ENCODE measurements at regions not wholly inside any gene's neighbourhood (a gene's known extent, or its start where the extent isn't known, plus 50 kb on each side); places are given as distances from the start of the nearest gene placed in this dataset.
"Not testable (repeated sequence)": the region's sequence is repeated elsewhere in the genome, so short reads cannot be mapped to it uniquely, and the experiment has no call there.

- intact Hi-C loops (cut with micrococcal nuclease), result no loop called here
- Mint-ChIP-seq H3K4me3 (no peak overlapping the region), H3K4me1 (no peaks in the 10 kb centered on the region), H3K9me3 (peaks cover 0 to 3% (median 0%) of the 10 kb centered on the region in 8 donors), H3K36me3 (no peaks in the 10 kb centered on the region), H3K27ac (no peak overlapping the region), H3K27me3 (peaks cover 0 to 6% of the 10 kb centered on the region in 2 donors)
- H3K27ac ChIP-seq (ENCODE audit: low read depth, low read length), result no peak overlapping the region
- no peaks in the 10 kb centered on the region for H3K36me3 ChIP-seq (ENCODE audit: insufficient read depth, low read length)
- H3K4me3 ChIP-seq (ENCODE audit: low read length in 2 of 2), result no peak overlapping the region
- no peak for DNase-seq
- no peaks in the 10 kb centered on the region for H3K9me3 ChIP-seq (ENCODE audit: control insufficient read depth in 1 of 2, low read length in 2 of 2)
- POLR2A ChIA-PET (ENCODE audit: partially characterized antibody), result no interaction called here
- CTCF ChIA-PET (ENCODE audit: partially characterized antibody), result no interaction called here
- H3K4me1 ChIP-seq (ENCODE audit: insufficient read depth, low read length), result no peaks in the 10 kb centered on the region
- no peaks in the 10 kb centered on the region for H3K27me3 ChIP-seq (ENCODE audit: insufficient read depth, low read length)
These were observed 184.6 kb upstream of the SRD5A2 start for GRCh38 chr2:31765078-31765945.

GRCh38 chr2:31764169-31764568, 183.4 kb upstream of the SRD5A2 start:
- Histone ChIP-seq H3K27me3 (ENCODE audit: insufficient read depth, low read length) (no peaks in the 10 kb centered on the region), H3K9me3 (ENCODE audit: control insufficient read depth in 1 of 2, low read length in 2 of 2) (no peaks in the 10 kb centered on the region), H3K4me1 (ENCODE audit: insufficient read depth, low read length) (no peaks in the 10 kb centered on the region), H3K4me3 (ENCODE audit: low read length in 2 of 2) (no peak overlapping the region), H3K36me3 (ENCODE audit: insufficient read depth, low read length) (no peaks in the 10 kb centered on the region), H3K27ac (ENCODE audit: low read depth, low read length) (no peak overlapping the region)
- H3K4me3 Mint-ChIP-seq, result no peak overlapping the region
- POLR2A ChIA-PET (ENCODE audit: partially characterized antibody), result no interaction called here
- DNase-seq, result no peak
- CTCF ChIA-PET (ENCODE audit: partially characterized antibody), result no interaction called here
- peaks cover 0 to 3% (median 0%) of the 10 kb centered on the region in 8 donors for H3K9me3 Mint-ChIP-seq
- no peak overlapping the region for H3K27ac Mint-ChIP-seq
- H3K36me3 Mint-ChIP-seq, result no peaks in the 10 kb centered on the region
- intact Hi-C loops (cut with micrococcal nuclease), result no loop called here
- H3K27me3 Mint-ChIP-seq, result peaks cover 0 to 6% of the 10 kb centered on the region in 2 donors
- H3K4me1 Mint-ChIP-seq, result no peaks in the 10 kb centered on the region

- Histone ChIP-seq H3K9me3 (ENCODE audit: control insufficient read depth in 1 of 2, low read length in 2 of 2) (no peaks in the 10 kb centered on the region), H3K4me3 (ENCODE audit: low read length in 2 of 2) (no peak overlapping the region), H3K27me3 (ENCODE audit: insufficient read depth, low read length) (no peaks in the 10 kb centered on the region), H3K27ac (ENCODE audit: low read depth, low read length) (no peak overlapping the region), H3K4me1 (ENCODE audit: insufficient read depth, low read length) (no peaks in the 10 kb centered on the region), H3K36me3 (ENCODE audit: insufficient read depth, low read length) (no peaks in the 10 kb centered on the region)
- peaks cover 0 to 10% of the 10 kb centered on the region in 2 donors for H3K27me3 Mint-ChIP-seq
- H3K36me3 Mint-ChIP-seq, result no peaks in the 10 kb centered on the region
- DNase-seq, result no peak
- H3K4me1 Mint-ChIP-seq, result no peaks in the 10 kb centered on the region
- H3K4me3 Mint-ChIP-seq, result no peak overlapping the region
- ChIA-PET POLR2A (ENCODE audit: partially characterized antibody) (no interaction called here), CTCF (ENCODE audit: partially characterized antibody) (no interaction called here)
- intact Hi-C loops (cut with micrococcal nuclease), result no loop called here
- no peak overlapping the region for H3K27ac Mint-ChIP-seq
- H3K9me3 Mint-ChIP-seq, result peaks cover 0 to 3% (median 0%) of the 10 kb centered on the region in 8 donors
These were observed 181.3 kb upstream of the SRD5A2 start for GRCh38 chr2:31762085-31762484.

GRCh38 chr2:31757351-31757750, 176.6 kb upstream of the SRD5A2 start:
- H3K27me3 Mint-ChIP-seq; H3K27ac ChIP-seq (ENCODE audit: low read depth, low read length); H3K36me3 Mint-ChIP-seq; H3K4me1 ChIP-seq (ENCODE audit: insufficient read depth, low read length); DNase-seq; H3K9me3 ChIP-seq (ENCODE audit: control insufficient read depth in 1 of 2, low read length in 2 of 2); H3K27ac Mint-ChIP-seq; H3K27me3 ChIP-seq (ENCODE audit: insufficient read depth, low read length); H3K4me3 Mint-ChIP-seq; POLR2A ChIA-PET (ENCODE audit: partially characterized antibody); intact Hi-C loops (cut with micrococcal nuclease); H3K4me1 Mint-ChIP-seq; H3K36me3 ChIP-seq (ENCODE audit: insufficient read depth, low read length); CTCF ChIA-PET (ENCODE audit: partially characterized antibody); H3K4me3 ChIP-seq (ENCODE audit: low read length in 2 of 2): not testable (repeated sequence)
- peaks cover 0 to 16% (median 6%) of the 10 kb centered on the region in 8 donors for H3K9me3 Mint-ChIP-seq

- peaks cover 0 to 51% (median 29%) of the 10 kb centered on the region in 8 donors for H3K9me3 Mint-ChIP-seq
These were observed 168.0 kb upstream of the SRD5A2 start for GRCh38 chr2:31748746-31749145.

GRCh38 chr2:31748041-31748440, 167.3 kb upstream of the SRD5A2 start:
- peaks cover 0 to 46% (median 30%) of the 10 kb centered on the region in 8 donors for H3K9me3 Mint-ChIP-seq
- Histone ChIP-seq H3K9me3 (ENCODE audit: control insufficient read depth in 1 of 2, low read length in 2 of 2) (no peaks in the 10 kb centered on the region), H3K36me3 (ENCODE audit: insufficient read depth, low read length) (no peaks in the 10 kb centered on the region), H3K4me1 (ENCODE audit: insufficient read depth, low read length) (no peaks in the 10 kb centered on the region), H3K27ac (ENCODE audit: low read depth, low read length) (no peak overlapping the region), H3K4me3 (ENCODE audit: low read length in 2 of 2) (no peak overlapping the region), H3K27me3 (ENCODE audit: insufficient read depth, low read length) (no peaks in the 10 kb centered on the region)
- H3K27me3 Mint-ChIP-seq, result peaks cover 4 to 7% of the 10 kb centered on the region in 2 donors
- POLR2A ChIA-PET (ENCODE audit: partially characterized antibody), result no interaction called here
- no peaks in the 10 kb centered on the region for H3K4me1 Mint-ChIP-seq
- CTCF ChIA-PET (ENCODE audit: partially characterized antibody), result no interaction called here
- intact Hi-C loops (cut with micrococcal nuclease), result no loop called here
- H3K36me3 Mint-ChIP-seq, result peaks cover 0 to 6% of the 10 kb centered on the region in 2 donors
- H3K27ac Mint-ChIP-seq, result no peak overlapping the region
- no peak overlapping the region for H3K4me3 Mint-ChIP-seq
- no peak for DNase-seq

More at GRCh38 chr2:31748746-31749145, 168.0 kb upstream of the SRD5A2 start:
- H3K4me1 Mint-ChIP-seq; H3K9me3 ChIP-seq (ENCODE audit: control insufficient read depth in 1 of 2, low read length in 2 of 2); CTCF ChIA-PET (ENCODE audit: partially characterized antibody); H3K4me3 Mint-ChIP-seq; DNase-seq; H3K27me3 Mint-ChIP-seq; H3K4me3 ChIP-seq (ENCODE audit: low read length in 2 of 2); H3K36me3 ChIP-seq (ENCODE audit: insufficient read depth, low read length); POLR2A ChIA-PET (ENCODE audit: partially characterized antibody); H3K36me3 Mint-ChIP-seq; H3K27me3 ChIP-seq (ENCODE audit: insufficient read depth, low read length); intact Hi-C loops (cut with micrococcal nuclease); H3K4me1 ChIP-seq (ENCODE audit: insufficient read depth, low read length); H3K27ac ChIP-seq (ENCODE audit: low read depth, low read length); H3K27ac Mint-ChIP-seq: not testable (repeated sequence)

GRCh38 chr2:31739161-31739560, 158.4 kb upstream of the SRD5A2 start:
- ChIA-PET CTCF (ENCODE audit: partially characterized antibody) (no interaction called here), POLR2A (ENCODE audit: partially characterized antibody) (no interaction called here)
- intact Hi-C loops (cut with micrococcal nuclease), result no loop called here

More at GRCh38 chr2:31739161-31739560, 158.4 kb upstream of the SRD5A2 start:
- H3K36me3 Mint-ChIP-seq, result no peaks in the 10 kb centered on the region
- H3K9me3 Mint-ChIP-seq, result peaks cover 0 to 13% (median 4%) of the 10 kb centered on the region in 8 donors
- Histone ChIP-seq H3K4me3 (ENCODE audit: low read length in 2 of 2) (no peak overlapping the region), H3K27ac (ENCODE audit: low read depth, low read length) (no peak overlapping the region), H3K27me3 (ENCODE audit: insufficient read depth, low read length) (no peaks in the 10 kb centered on the region), H3K9me3 (ENCODE audit: control insufficient read depth in 1 of 2, low read length in 2 of 2) (no peaks in the 10 kb centered on the region), H3K4me1 (ENCODE audit: insufficient read depth, low read length) (no peaks in the 10 kb centered on the region), H3K36me3 (ENCODE audit: insufficient read depth, low read length) (no peaks in the 10 kb centered on the region)
- no peak overlapping the region for H3K27ac Mint-ChIP-seq
- DNase-seq, result no peak
- no peaks in the 10 kb centered on the region for H3K4me1 Mint-ChIP-seq
- H3K27me3 Mint-ChIP-seq, result peaks cover 2% of the 10 kb centered on the region in 2 donors
- no peak overlapping the region for H3K4me3 Mint-ChIP-seq

Measured in CD4-positive, alpha-beta memory T cell (primary cell).